IMR-90 (cell line): ENCODE measurements at regions not wholly inside any gene's neighbourhood (a gene's known extent, or its start where the extent isn't known, plus 50 kb on each side); places are given as distances from the start of the nearest gene placed in this dataset.

Experiments used
- ATAC-seq: fragments of 200-7000 bp; cut with Tn5 transposase; 2 replicates; pipeline ENCODE4 v1.9.1; 2020; ENCODE audit warnings: low read depth, mild to moderate bottlenecking, moderate library complexity
- BruUV-seq: library from RNA; stranded (reverse); fragments of 400-500 nt; replicated peaks from 2 replicates; lab custom pipeline; 2021; lab: Mats Ljungman, UMichigan
- CTCF ChIA-PET: fragments of 300-600 bp; formaldehyde crosslinking; extraction: SDS; loops from one replicate; lab custom pipeline; 2021; ENCODE audit warnings: antibody characterized with exemption; lab: Yijun Ruan, JAX
- POLR2A ChIA-PET: fragments of 300-600 bp; sonication (Branson Sonifier 250); formaldehyde crosslinking; loops from one replicate; lab custom pipeline; 2022; ENCODE audit warnings: antibody characterized with exemption; ENCODE audit not compliant: unreplicated experiment; lab: Charles Lee
- DNase-seq: peaks from one replicate; pipeline ENCODE4 v3.0.0; 2013
- H2AFZ ChIP-seq: replicated peaks from 2 replicates; pipeline ENCODE3; 2013; ENCODE audit warnings: low read length, mild to moderate bottlenecking; ENCODE audit not compliant: poor library complexity
- H2AK5ac ChIP-seq: 2 replicates; pipeline ENCODE4 v1.6.1; 2013; ENCODE audit warnings: low read depth, low read length, inconsistent platforms
- H2AK9ac ChIP-seq: replicated peaks from 2 replicates; pipeline ENCODE3; 2013; ENCODE audit warnings: mild to moderate bottlenecking, low read depth, low read length, moderate library complexity; ENCODE audit not compliant: poor library complexity
- H2BK120ac ChIP-seq: 2 replicates; pipeline ENCODE4 v1.6.1; 2013; ENCODE audit warnings: low read depth, low read length, inconsistent platforms
- H2BK15ac ChIP-seq: 3 replicates; pipeline ENCODE4 v1.6.1; 2013; ENCODE audit warnings: low read depth, low read length, inconsistent platforms
- H2BK20ac ChIP-seq: 2 replicates; pipeline ENCODE4 v1.6.1; 2013; ENCODE audit warnings: low read depth, mild to moderate bottlenecking, inconsistent platforms, low read length, moderate library complexity
- H2BK5ac ChIP-seq: 2 replicates; pipeline ENCODE4 v1.6.1; 2013; ENCODE audit warnings: mild to moderate bottlenecking, low read depth, low read length, inconsistent platforms; ENCODE audit not compliant: poor library complexity, severe bottlenecking
- H3K14ac ChIP-seq: replicated peaks from 2 replicates; pipeline ENCODE4 v1.6.1; 2013; ENCODE audit warnings: low read depth, low read length, inconsistent platforms
- H3K18ac ChIP-seq: 2 replicates; pipeline ENCODE4 v1.6.1; 2013; ENCODE audit warnings: low read depth, low read length, control low read depth
- H3K23ac ChIP-seq: 2 replicates; pipeline ENCODE4 v1.6.1; 2013; ENCODE audit warnings: low read depth, low read length, inconsistent platforms
- H3K27ac ChIP-seq: 2 replicates; pipeline ENCODE4 v1.5.1; 2013; ENCODE audit warnings: mild to moderate bottlenecking, control low read depth, low read length; ENCODE audit not compliant: insufficient read depth
- H3K27me3 ChIP-seq: 2 replicates; pipeline ENCODE4 v1.6.1; 2013; ENCODE audit warnings: low read length; ENCODE audit not compliant: control insufficient read depth, insufficient read depth
- H3K36me3 ChIP-seq: 2 replicates; pipeline ENCODE4 v1.6.1; 2013; ENCODE audit warnings: low read length, mixed read lengths; ENCODE audit not compliant: control insufficient read depth, insufficient read depth
- H3K4ac ChIP-seq: 2 replicates; pipeline ENCODE4 v1.6.1; 2013; ENCODE audit warnings: low read depth, low read length, inconsistent platforms
- H3K4me1 ChIP-seq: 2 replicates; pipeline ENCODE4 v1.6.1; 2013; ENCODE audit warnings: low read length, mixed read lengths; ENCODE audit not compliant: control insufficient read depth, insufficient read depth
- H3K4me2 ChIP-seq: 2 replicates; pipeline ENCODE4 v1.6.1; 2013; ENCODE audit warnings: low read depth, mild to moderate bottlenecking, control low read depth, low read length, moderate library complexity
- H3K4me3 ChIP-seq: 2 replicates; pipeline ENCODE4 v1.5.1; 2013; ENCODE audit warnings: low read depth, mild to moderate bottlenecking, control low read depth, low read length, moderate library complexity; ENCODE audit not compliant: insufficient read depth
- H3K56ac ChIP-seq: 2 replicates; pipeline ENCODE4 v1.6.1; 2013; ENCODE audit warnings: low read length, inconsistent platforms; ENCODE audit not compliant: insufficient read depth; ENCODE audit errors: extremely low read depth
- H3K79me1 ChIP-seq, 2 experiments: 2 replicates each; pipeline ENCODE4 v1.6.1; 2013; ENCODE audit warnings: low read length in 2 of 2, inconsistent platforms in 1 of 2, low read depth in 1 of 2
- H3K9ac ChIP-seq: 2 replicates; pipeline ENCODE4 v1.6.1; 2013; ENCODE audit warnings: low read depth, low read length, control low read depth
- H3K9me1 ChIP-seq: 2 replicates; pipeline ENCODE4 v1.6.1; 2013; ENCODE audit warnings: low read length, inconsistent platforms; ENCODE audit not compliant: insufficient read depth
- H3K9me3 ChIP-seq: 2 replicates; pipeline ENCODE4 v1.6.1; 2013; ENCODE audit warnings: low read length; ENCODE audit not compliant: control insufficient read depth, insufficient read depth
- H4K20me1 ChIP-seq: 2 replicates; pipeline ENCODE4 v1.6.1; 2013; ENCODE audit warnings: low read length, inconsistent platforms; ENCODE audit not compliant: insufficient read depth
- H4K5ac ChIP-seq: 2 replicates; pipeline ENCODE4 v1.6.1; 2013; ENCODE audit warnings: mild to moderate bottlenecking, low read depth, low read length, control low read depth
- H4K8ac ChIP-seq, 2 experiments: 2 replicates each; pipeline ENCODE4 v1.6.1; 2013; ENCODE audit warnings: low read depth in 2 of 2, low read length in 2 of 2, control low read depth in 1 of 2, inconsistent platforms in 1 of 2
- H4K91ac ChIP-seq: 2 replicates; pipeline ENCODE4 v1.6.1; 2013; ENCODE audit warnings: low read depth, low read length, inconsistent platforms; ENCODE audit not compliant: insufficient read depth
- BHLHE40 ChIP-seq: fragments of 150-350 bp; IDR thresholded peaks from 2 replicates; pipeline ENCODE4 v1.6.1; 2016; ENCODE audit warnings: mild to moderate bottlenecking, low read depth, low read length
- CHD1 ChIP-seq: IDR thresholded peaks from 2 replicates; pipeline ENCODE4 v1.6.1; 2012; ENCODE audit warnings: low read depth, low read length, improper control_type of control experiment
- CTCF ChIP-seq: conservative IDR thresholded peaks from 2 replicates; pipeline ENCODE4 v1.5.1; 2012; ENCODE audit warnings: mild to moderate bottlenecking, low read depth, low read length, improper control_type of control experiment
- ELK1 ChIP-seq: fragments of 150-350 bp; IDR thresholded peaks from 2 replicates; pipeline ENCODE4 v1.6.1; 2016; ENCODE audit warnings: low read depth, mild to moderate bottlenecking, low read length, moderate library complexity, borderline replicate concordance
- MAFK ChIP-seq: IDR thresholded peaks from 2 replicates; pipeline ENCODE4 v1.6.1; 2012; ENCODE audit warnings: low read depth, low read length, improper control_type of control experiment
- MAZ ChIP-seq: IDR thresholded peaks from 2 replicates; pipeline ENCODE4 v1.6.1; 2012; ENCODE audit warnings: low read depth, mild to moderate bottlenecking, low read length, improper control_type of control experiment, moderate library complexity, borderline replicate concordance
- MXI1 ChIP-seq: IDR thresholded peaks from 2 replicates; pipeline ENCODE4 v1.6.1; 2012; ENCODE audit warnings: low read depth, mild to moderate bottlenecking, low read length, moderate library complexity, borderline replicate concordance
- NFE2L2 ChIP-seq: fragments of 150-350 bp; IDR thresholded peaks from 2 replicates; pipeline ENCODE4 v1.6.1; 2016; ENCODE audit warnings: low read depth, mild to moderate bottlenecking, low read length
- POLR2A ChIP-seq: IDR thresholded peaks from 2 replicates; pipeline ENCODE4 v1.6.1; 2012; ENCODE audit warnings: mild to moderate bottlenecking, low read depth, low read length
- RAD21 ChIP-seq: IDR thresholded peaks from 2 replicates; pipeline ENCODE4 v1.6.1; 2012; ENCODE audit warnings: low read length, improper control_type of control experiment
- RCOR1 ChIP-seq: IDR thresholded peaks from 2 replicates; pipeline ENCODE4 v1.6.1; 2012; ENCODE audit warnings: mild to moderate bottlenecking, low read length, improper control_type of control experiment; ENCODE audit not compliant: insufficient replicate concordance
- RFX5 ChIP-seq: IDR thresholded peaks from 2 replicates; pipeline ENCODE4 v1.8.0; 2012; ENCODE audit warnings: low read depth, mild to moderate bottlenecking, low read length, moderate library complexity
- SMC3 ChIP-seq: fragments of 150-350 bp; IDR thresholded peaks from 2 replicates; pipeline ENCODE4 v1.6.1; 2016; ENCODE audit warnings: low read depth, mild to moderate bottlenecking, antibody characterized with exemption, low read length, moderate library complexity
- USF2 ChIP-seq: fragments of 150-350 bp; IDR thresholded peaks from 2 replicates; pipeline ENCODE4 v1.6.1; 2017; ENCODE audit warnings: mild to moderate bottlenecking, antibody characterized with exemption, low read length, low read depth
- WGBS, 2 experiments: methylation state at CpG; one replicate each; pipeline versions ENCODE4 v1.1.5 to v1.1.7; 2013; ENCODE audit warnings: missing lambda C conversion rate in 2 of 2; ENCODE audit not compliant: insufficient read length in 1 of 2; ENCODE audit errors: extremely low coverage in 2 of 2; 5-methylcytosine and 5-hydroxymethylcytosine counted together
- dilution Hi-C: fragments of 300-500 bp; cut with HindIII; formaldehyde crosslinking; loops from one replicate; pipeline ENCODE4 v1.14.3; 2018; ENCODE audit warnings: low sequenced_read_pairs; ENCODE audit not compliant: unreplicated experiment
- in situ Hi-C: fragments of 300-500 bp; cut with MboI; formaldehyde crosslinking; loops from 3 replicates; pipeline ENCODE4 v1.14.3; 2019; ENCODE audit warnings: low sequenced_read_pairs, inconsistent platforms, mixed read lengths
- intact Hi-C: fragments of 100-400 bp; cut with micrococcal nuclease; formaldehyde crosslinking; loops from 2 replicates; pipeline ENCODE4 v1.10.0; 2022

DNA sequence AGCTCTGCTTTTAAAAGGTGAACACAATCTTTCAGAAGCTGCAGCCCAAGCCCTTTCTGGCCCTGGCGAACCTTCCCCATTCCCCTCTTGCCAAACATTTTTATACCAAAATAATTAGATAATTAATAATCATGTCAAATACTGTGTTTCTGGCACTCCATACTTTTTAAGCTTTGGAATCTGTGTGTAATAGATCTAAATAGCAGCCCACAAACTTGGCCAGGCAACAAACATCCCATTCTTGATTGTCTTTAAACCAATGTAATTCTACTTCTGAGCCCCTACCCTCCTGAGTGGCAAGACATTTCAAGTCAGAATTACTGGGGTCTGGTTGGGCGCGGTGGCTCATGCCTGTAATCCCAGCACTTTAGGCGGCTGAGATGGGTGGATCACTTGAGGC, 137.7 kb downstream of the NAV1 start:
- no peak overlapping the region for H2BK20ac ChIP-seq
- H2BK120ac ChIP-seq = no peak overlapping the region
- no peak overlapping the region for H3K4me3 ChIP-seq
- peak overlapping the region; percentile 28 for H2AFZ ChIP-seq
- no peak overlapping the region for H2AK9ac ChIP-seq
- H3K18ac ChIP-seq = no peak overlapping the region; the same call in 1 of the 2 replicates
- no peak overlapping the region; the same call in 1 of the 2 replicates for H3K4me2 ChIP-seq
- H3K27ac ChIP-seq = peak overlapping the region; percentile 71; the same call in 1 of the 2 replicates
- dilution Hi-C loops (no loop called here), intact Hi-C loops (no loop called here), in situ Hi-C loops (no loop called here)
- H3K56ac ChIP-seq = no peak overlapping the region
- POLR2A ChIA-PET = no interaction called here
- no peak overlapping the region; the same call in 1 of the 2 replicates for H3K9ac ChIP-seq
- ATAC-seq (no peak), DNase-seq (no peak)
- CTCF ChIA-PET = no interaction called here
- H3K79me1 ChIP-seq = peaks cover 35 to 93% of the 10 kb centered on the region in 2 experiments
- H2BK5ac ChIP-seq = no peak overlapping the region
- H4K5ac ChIP-seq = no peak overlapping the region; the same call in 1 of the 2 replicates
- no peaks in the 10 kb centered on the region for H3K9me3 ChIP-seq
- H4K8ac ChIP-seq = peak overlapping the region; percentile 40 to 42; a peak in 2 of 4 replicates
- peak overlapping the region; percentile 61 for H2AK5ac ChIP-seq
- H4K91ac ChIP-seq = no peak overlapping the region
- H3K9me1 ChIP-seq = peaks cover 43% of the 10 kb centered on the region
- H4K20me1 ChIP-seq = peaks cover 97% of the 10 kb centered on the region
- H3K4me1 ChIP-seq = peaks cover 40% of the 10 kb centered on the region
- H3K27me3 ChIP-seq = no peaks in the 10 kb centered on the region
- WGBS, 2 experiments = no CpG with 5 or more reads among the region's 4 CpGs
- H3K4ac ChIP-seq = peak overlapping the region; percentile 68; the same call in 1 of the 2 replicates
- BruUV-seq = no TSS peak
- peaks cover 2% of the 10 kb centered on the region; the same call in 1 of the 2 replicates for H3K36me3 ChIP-seq
- H3K14ac ChIP-seq = no peak overlapping the region
- no peak overlapping the region for H2BK15ac ChIP-seq
- no peak for TF ChIP-seq SMC3
- TF ChIP-seq BHLHE40 = no peak
- TF ChIP-seq MAFK = no peak
- TF ChIP-seq CTCF = no peak
- no peak for TF ChIP-seq ELK1
- no peak for TF ChIP-seq RCOR1
- no peak for TF ChIP-seq CHD1
- TF ChIP-seq USF2 = no peak
- TF ChIP-seq RAD21 = no peak
- TF ChIP-seq MXI1 = no peak
- TF ChIP-seq NFE2L2 = no peak
- no peak for TF ChIP-seq RFX5
- TF ChIP-seq MAZ = no peak
- no peak for TF ChIP-seq POLR2A
- no peak overlapping the region for H3K23ac ChIP-seq
